ENCODE measurements at regions not wholly inside any gene's neighbourhood (a gene's known extent, or its start where the extent isn't known, plus 50 kb on each side); places are given as distances from the start of the nearest gene placed in this dataset.

DNA sequence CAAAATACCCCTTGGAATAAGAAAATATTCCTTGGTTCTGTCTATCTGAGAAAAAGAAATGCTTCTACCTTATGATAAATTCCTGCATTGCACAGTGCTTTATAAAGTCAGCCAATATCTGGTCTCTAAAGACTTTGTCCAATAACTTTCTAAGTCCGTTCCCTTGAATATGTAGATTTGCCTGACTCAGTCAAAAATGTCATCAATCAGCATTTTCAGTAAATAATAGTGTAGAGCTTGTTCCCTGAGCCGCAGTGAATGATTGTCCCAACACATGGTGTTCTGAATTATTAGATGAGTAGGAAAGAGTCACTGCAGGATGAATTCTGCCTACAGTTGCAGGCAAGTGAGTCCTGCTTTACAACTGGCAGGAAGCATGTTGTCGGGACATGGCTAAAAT, 316.8 kb upstream of the RBMS1 start:
- no peaks in the 10 kb centered on the region for H3K27me3 ChIP-seq (replicated peaks; ENCODE audit: insufficient read depth, low read depth, low read length, poor library complexity)
- no peak for DNase-seq (ENCODE audit: low spot score)
- no peak overlapping the region for H3K27ac ChIP-seq (ENCODE audit: low read depth, low read length, poor library complexity, severe bottlenecking)
- TF ChIP-seq EZH2 (IDR thresholded peaks at IDR 0.05; ENCODE audit: borderline replicate concordance, low read depth, low read length, poor library complexity, severe bottlenecking), result no peak
- TF ChIP-seq, protein P1, sequence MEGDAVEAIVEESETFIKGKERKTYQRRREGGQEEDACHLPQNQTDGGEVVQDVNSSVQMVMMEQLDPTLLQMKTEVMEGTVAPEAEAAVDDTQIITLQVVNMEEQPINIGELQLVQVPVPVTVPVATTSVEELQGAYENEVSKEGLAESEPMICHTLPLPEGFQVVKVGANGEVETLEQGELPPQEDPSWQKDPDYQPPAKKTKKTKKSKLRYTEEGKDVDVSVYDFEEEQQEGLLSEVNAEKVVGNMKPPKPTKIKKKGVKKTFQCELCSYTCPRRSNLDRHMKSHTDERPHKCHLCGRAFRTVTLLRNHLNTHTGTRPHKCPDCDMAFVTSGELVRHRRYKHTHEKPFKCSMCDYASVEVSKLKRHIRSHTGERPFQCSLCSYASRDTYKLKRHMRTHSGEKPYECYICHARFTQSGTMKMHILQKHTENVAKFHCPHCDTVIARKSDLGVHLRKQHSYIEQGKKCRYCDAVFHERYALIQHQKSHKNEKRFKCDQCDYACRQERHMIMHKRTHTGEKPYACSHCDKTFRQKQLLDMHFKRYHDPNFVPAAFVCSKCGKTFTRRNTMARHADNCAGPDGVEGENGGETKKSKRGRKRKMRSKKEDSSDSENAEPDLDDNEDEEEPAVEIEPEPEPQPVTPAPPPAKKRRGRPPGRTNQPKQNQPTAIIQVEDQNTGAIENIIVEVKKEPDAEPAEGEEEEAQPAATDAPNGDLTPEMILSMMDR (conservative IDR thresholded peaks at IDR 0.05; ENCODE audit: low read depth, low read length), result no peak
- no TSS peak for BruUV-seq (replicated peaks)
- CTCF ChIA-PET, result no interaction called here
- H3K4me1 ChIP-seq (ENCODE audit: insufficient read depth, low read length, poor library complexity, severe bottlenecking), result no peaks in the 10 kb centered on the region
- H3K9me3 ChIP-seq (ENCODE audit: low read depth, low read length, poor library complexity, severe bottlenecking), result no peaks in the 10 kb centered on the region
- no peaks in the 10 kb centered on the region for H3K36me3 ChIP-seq (ENCODE audit: insufficient read depth, low read length, poor library complexity, severe bottlenecking)
- intact Hi-C loops (cut with micrococcal nuclease; ENCODE audit: unreplicated experiment), result no loop called here
- POLR2A ChIA-PET (ENCODE audit: low non-redundant PET), result no interaction called here
- H3K4me3 ChIP-seq (ENCODE audit: low read depth, low read length, poor library complexity, severe bottlenecking), result no peak overlapping the region

- CTCF ChIA-PET, result interaction anchor here (0.7 kb wide), 1 partner anchor 1828 kb away, joined by 3 read pairs; no protein-coding TSS in a partner anchor
- Histone ChIP-seq H3K9me3 (ENCODE audit: low read depth, low read length, poor library complexity, severe bottlenecking) (no peaks in the 10 kb centered on the region), H3K36me3 (ENCODE audit: insufficient read depth, low read length, poor library complexity, severe bottlenecking) (no peaks in the 10 kb centered on the region), H3K27ac (ENCODE audit: low read depth, low read length, poor library complexity, severe bottlenecking) (no peak overlapping the region), H3K4me3 (ENCODE audit: low read depth, low read length, poor library complexity, severe bottlenecking) (no peak overlapping the region), H3K27me3 (replicated peaks; ENCODE audit: insufficient read depth, low read depth, low read length, poor library complexity) (no peaks in the 10 kb centered on the region), H3K4me1 (ENCODE audit: insufficient read depth, low read length, poor library complexity, severe bottlenecking) (peaks cover 13% of the 10 kb centered on the region)
- POLR2A ChIA-PET (ENCODE audit: low non-redundant PET), result no interaction called here
- intact Hi-C loops (cut with micrococcal nuclease; ENCODE audit: unreplicated experiment), result no loop called here
- BruUV-seq (replicated peaks), result no TSS peak
- TF ChIP-seq, protein P1 (conservative IDR thresholded peaks at IDR 0.05; ENCODE audit: low read depth, low read length), result no peak
- TF ChIP-seq EZH2 (IDR thresholded peaks at IDR 0.05; ENCODE audit: borderline replicate concordance, low read depth, low read length, poor library complexity, severe bottlenecking), result no peak
- DNase-seq (ENCODE audit: low spot score), result no peak
Measured at GRCh38 chr2:160812830-160813505, 319.4 kb upstream of the RBMS1 start.

GRCh38 chr2:160813506-160813858, 319.9 kb upstream of the RBMS1 start:
- no peaks in the 10 kb centered on the region for H3K9me3 ChIP-seq (ENCODE audit: low read depth, low read length, poor library complexity, severe bottlenecking)
- H3K27me3 ChIP-seq (replicated peaks; ENCODE audit: insufficient read depth, low read depth, low read length, poor library complexity), result no peaks in the 10 kb centered on the region
- no peak for TF ChIP-seq EZH2 (IDR thresholded peaks at IDR 0.05; ENCODE audit: borderline replicate concordance, low read depth, low read length, poor library complexity, severe bottlenecking)
- TF ChIP-seq, protein P1 (conservative IDR thresholded peaks at IDR 0.05; ENCODE audit: low read depth, low read length), result no peak
- no peaks in the 10 kb centered on the region for H3K36me3 ChIP-seq (ENCODE audit: insufficient read depth, low read length, poor library complexity, severe bottlenecking)
- no peak overlapping the region for H3K27ac ChIP-seq (ENCODE audit: low read depth, low read length, poor library complexity, severe bottlenecking)
- intact Hi-C loops (cut with micrococcal nuclease; ENCODE audit: unreplicated experiment), result no loop called here
- peaks cover 13% of the 10 kb centered on the region for H3K4me1 ChIP-seq (ENCODE audit: insufficient read depth, low read length, poor library complexity, severe bottlenecking)
- DNase-seq (ENCODE audit: low spot score), result no peak
- ChIA-PET CTCF (interaction anchor here (0.7 kb wide), 1 partner anchor 1829 kb away, joined by 3 read pairs; no protein-coding TSS in a partner anchor), POLR2A (ENCODE audit: low non-redundant PET) (no interaction called here)
- no peak overlapping the region for H3K4me3 ChIP-seq (ENCODE audit: low read depth, low read length, poor library complexity, severe bottlenecking)
- no TSS peak for BruUV-seq (replicated peaks)
